Esophagus squamous epithelium (tissue), 4 donors: ENCODE measurements at regions not wholly inside any gene's neighbourhood (a gene's known extent, or its start where the extent isn't known, plus 50 kb on each side); places are given as distances from the start of the nearest gene placed in this dataset.

Source experiments
- CTCF ChIP-seq, 6 experiments: fragments of 450-650 bp in 4 of 6; fragments of 200-600 bp in 2 of 6; sonication (generic) in 2 of 6; IDR thresholded peaks; one replicate each; pipeline ENCODE4 v1.5.1; 2016 to 2019; ENCODE audit warnings: antibody characterized with exemption in 6 of 6, mild to moderate bottlenecking in 4 of 6, moderate library complexity in 4 of 6
- POLR2A ChIP-seq, 4 donors: fragments of 450-650 bp; IDR thresholded peaks; one replicate each; pipeline ENCODE4 v1.6.1; 2017; ENCODE audit warnings: antibody characterized with exemption in 4 of 4, mild to moderate bottlenecking in 4 of 4, moderate library complexity in 3 of 4

GRCh38 chr20:40561187-40561586 is 127.8 kb downstream of the MAFB start:
- TF ChIP-seq CTCF (IDR thresholded peaks at IDR 0.05) (no peak), POLR2A (IDR thresholded peaks at IDR 0.05) (no peak)
